Testis (tissue), 2 donors: ENCODE measurements at regions not wholly inside any gene's neighbourhood (a gene's known extent, or its start where the extent isn't known, plus 50 kb on each side); places are given as distances from the start of the nearest gene placed in this dataset.

Experiments used
- POLR2A ChIP-seq: fragments of 450-650 bp; IDR thresholded peaks from one replicate; pipeline ENCODE4 v1.6.1; 2017; ENCODE audit warnings: antibody characterized with exemption, mild to moderate bottlenecking, moderate library complexity
- TF ChIP-seq, protein P1 (sequence below), 3 experiments: fragments of 450-650 bp in 2 of 3; fragments of 200-600 bp in 1 of 3; sonication (generic) in 1 of 3; IDR thresholded peaks; one replicate each; pipeline ENCODE4 v1.5.1; 2016 to 2019; ENCODE audit warnings: antibody characterized with exemption in 3 of 3, mild to moderate bottlenecking in 2 of 3, moderate library complexity in 1 of 3

- TF ChIP-seq, protein P1, sequence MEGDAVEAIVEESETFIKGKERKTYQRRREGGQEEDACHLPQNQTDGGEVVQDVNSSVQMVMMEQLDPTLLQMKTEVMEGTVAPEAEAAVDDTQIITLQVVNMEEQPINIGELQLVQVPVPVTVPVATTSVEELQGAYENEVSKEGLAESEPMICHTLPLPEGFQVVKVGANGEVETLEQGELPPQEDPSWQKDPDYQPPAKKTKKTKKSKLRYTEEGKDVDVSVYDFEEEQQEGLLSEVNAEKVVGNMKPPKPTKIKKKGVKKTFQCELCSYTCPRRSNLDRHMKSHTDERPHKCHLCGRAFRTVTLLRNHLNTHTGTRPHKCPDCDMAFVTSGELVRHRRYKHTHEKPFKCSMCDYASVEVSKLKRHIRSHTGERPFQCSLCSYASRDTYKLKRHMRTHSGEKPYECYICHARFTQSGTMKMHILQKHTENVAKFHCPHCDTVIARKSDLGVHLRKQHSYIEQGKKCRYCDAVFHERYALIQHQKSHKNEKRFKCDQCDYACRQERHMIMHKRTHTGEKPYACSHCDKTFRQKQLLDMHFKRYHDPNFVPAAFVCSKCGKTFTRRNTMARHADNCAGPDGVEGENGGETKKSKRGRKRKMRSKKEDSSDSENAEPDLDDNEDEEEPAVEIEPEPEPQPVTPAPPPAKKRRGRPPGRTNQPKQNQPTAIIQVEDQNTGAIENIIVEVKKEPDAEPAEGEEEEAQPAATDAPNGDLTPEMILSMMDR (IDR thresholded peaks at IDR 0.05): no peak
- TF ChIP-seq POLR2A: no peak
These were observed 345.9 kb upstream of the NUDT12 start for GRCh38 chr5:103908336-103909080.
